Lung microvascular endothelial cell (primary cell): ENCODE measurements at regions not wholly inside any gene's neighbourhood (a gene's known extent, or its start where the extent isn't known, plus 50 kb on each side); places are given as distances from the start of the nearest gene placed in this dataset.
"Not testable (repeated sequence)": the region's sequence is repeated elsewhere in the genome, so short reads cannot be mapped to it uniquely, and the experiment has no call there.

Experiments
- DNase-seq, 2 donors: peaks; one replicate each; pipeline versions ENCODE4 v3.0.0 to v3.0.0-alpha.2; 2010; ENCODE audit warnings: low read depth in 2 of 2

DNA sequence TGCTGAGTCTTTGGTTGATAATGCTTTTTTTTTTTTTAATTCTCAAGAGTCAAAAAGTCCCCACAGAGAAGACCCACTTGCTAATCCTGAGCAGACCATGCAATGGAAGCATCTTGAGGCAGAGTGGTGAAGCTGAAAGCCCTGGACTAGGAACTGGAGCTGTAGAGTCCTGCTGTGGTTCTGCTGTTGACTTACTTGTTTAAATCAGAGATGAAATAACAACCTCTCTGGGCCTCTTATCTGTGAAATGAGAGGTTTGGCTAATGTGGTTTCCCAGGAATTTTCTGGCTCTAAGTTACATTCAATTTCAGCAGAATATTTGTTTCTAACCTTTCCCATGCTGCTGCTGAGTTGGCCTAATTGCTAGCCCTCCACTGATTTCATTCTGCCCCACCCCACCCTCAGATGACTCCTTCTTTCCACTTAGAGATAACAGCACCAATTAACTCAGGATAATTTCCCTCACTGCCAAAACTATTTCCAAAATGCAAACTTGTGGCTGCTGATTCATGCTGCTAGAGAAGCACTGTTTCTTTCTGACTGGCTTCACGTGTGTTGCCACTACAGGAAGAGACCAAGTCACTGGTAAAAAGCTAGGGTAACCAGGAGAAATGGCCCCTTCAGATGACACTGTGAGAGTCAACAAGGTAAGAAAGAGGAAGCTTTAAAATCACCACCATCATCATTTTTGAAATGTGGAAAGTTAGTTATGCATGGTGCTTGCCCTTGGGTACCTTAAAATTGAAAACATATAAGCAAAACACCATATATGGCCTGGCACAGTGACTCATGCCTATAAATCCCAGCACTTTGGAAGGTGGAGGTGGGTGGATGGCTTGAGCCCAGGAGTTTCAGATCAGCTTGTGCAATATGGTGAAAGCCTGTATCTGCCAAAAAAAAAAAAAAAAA lies 326.4 kb downstream of the DCHS2 start:
- no peak for DNase-seq

DNA sequence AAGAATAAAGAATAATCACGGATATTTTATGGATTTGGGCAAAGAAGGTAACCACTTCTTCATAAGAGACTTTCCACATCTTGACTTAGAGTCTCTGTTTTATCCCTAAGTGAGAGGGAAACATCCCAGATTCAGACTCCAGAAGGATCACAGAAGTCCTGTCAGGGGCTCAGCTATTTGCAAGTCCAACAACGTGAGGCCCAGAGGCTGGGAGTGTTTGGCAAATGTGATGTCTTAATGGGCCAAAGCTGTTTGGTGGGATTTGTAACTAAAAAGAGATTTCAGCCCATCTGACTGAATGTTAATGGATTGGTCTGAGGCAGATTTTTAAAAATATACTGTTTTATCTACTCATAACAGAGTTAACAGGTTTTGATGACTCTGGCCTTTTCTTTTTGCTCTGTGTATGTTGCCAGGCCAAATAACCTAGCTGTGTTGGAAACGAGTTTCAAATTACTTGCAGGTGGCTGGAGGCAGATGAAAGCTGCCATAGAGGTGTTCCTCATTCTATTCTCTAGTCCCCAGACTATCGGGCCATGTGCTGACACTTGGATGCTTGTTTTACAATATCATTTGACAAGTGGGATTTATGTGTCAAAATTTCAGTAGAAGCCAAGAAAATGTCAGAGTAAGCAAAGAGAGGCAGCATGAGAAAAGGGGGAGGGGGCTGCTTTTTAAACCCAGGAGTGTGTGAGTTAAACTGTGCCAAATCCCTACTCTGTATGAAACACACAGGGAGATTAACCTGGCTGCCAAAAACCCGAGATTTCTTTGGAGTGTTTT lies 330.9 kb downstream of the DCHS2 start:
- no peak for DNase-seq

DNA sequence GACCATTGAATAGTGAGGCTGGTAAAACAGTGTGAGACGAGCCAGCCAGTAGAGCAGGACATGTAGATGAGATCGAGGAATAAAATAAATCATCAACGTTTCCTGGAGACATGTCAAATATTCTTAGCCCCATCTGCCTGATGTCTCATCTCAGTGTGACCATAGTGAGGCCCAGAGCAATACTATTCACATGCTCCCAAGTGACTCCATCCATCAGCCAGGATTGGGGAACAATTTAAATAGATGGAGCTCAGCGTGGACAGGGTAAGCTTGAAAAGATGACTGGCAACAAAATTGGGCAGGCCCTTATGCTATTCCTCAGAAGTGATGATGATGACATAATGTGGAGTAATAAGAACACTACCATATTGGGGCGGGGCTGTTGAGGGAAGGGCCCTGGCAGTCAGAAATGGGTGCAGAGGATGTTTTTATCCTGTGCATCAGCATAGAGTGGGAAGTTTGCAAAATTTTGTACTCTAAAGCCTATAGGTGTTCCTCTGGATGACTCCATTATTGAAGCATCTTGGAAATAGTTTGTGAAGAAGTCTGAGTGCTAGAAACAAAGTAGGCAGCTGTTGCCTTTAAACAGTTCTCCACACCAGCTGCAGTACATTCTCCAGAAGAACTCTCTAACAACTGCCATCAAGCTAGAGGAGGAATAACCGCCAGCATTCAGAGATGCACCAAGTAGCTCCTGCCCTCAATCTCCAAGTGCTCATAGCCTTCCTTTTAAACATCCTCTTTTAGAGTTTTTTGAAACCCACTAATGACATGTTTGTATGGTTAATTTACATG lies 333.0 kb downstream of the DCHS2 start:
- no peak for DNase-seq

DNA sequence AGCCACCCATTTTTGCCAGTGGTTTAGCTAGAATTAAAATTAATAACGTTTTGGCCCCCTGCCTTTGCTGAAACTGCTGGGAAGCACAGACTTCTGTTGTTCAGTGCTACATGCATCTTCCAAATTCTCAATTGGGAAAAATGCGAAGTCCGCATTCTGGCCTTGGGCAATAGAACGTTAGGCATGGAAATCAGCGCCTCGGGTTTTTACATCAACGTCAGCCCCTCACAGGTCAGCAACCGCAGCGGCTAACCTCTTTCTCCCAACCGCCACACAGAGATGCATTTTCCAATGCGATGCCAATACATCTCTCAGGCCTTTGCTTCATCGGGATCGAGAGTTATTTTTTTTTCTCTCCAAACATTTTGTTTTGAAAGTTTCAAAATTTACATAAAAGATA lies 339.1 kb downstream of the DCHS2 start:
- DNase-seq = no peak

DNA sequence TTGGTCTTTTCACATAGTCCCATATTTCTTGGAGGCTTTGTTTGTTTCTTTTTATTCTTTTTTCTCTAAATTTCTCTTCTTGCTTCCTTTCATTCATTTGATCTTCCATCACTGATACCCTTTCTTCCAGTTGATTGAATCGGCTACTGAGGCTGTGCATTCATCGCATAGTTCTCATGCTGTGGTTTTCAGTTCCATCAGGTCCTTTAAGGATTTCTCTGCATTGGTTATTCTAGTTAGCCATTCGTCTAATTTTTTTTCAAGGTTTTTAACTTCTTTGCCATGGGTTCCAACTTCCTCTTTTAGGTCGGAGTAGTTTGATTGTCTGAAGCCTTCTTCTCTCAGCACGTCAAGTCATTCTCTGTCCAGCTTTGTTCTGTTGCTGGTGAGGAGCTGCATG lies 342.4 kb downstream of the DCHS2 start:
- DNase-seq = not testable (repeated sequence)

DNA sequence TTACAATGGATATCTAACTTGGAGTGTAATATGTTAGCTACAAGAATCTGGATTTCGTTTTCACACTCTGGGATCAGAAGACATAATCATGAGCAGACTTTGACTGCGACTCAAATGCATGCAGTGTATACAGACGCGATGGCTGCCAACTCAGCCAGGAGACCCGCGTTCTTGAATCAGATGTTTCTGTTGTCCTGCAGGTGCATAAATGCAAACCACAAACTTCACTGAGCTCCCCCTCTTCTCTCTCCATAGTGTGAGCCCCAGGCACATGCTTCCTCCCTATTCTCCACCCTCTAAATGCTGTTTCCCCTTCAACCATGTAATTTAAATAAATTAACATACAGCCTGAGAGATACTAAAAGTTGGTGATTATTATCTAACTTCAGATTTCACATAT lies 347.9 kb downstream of the DCHS2 start:
- DNase-seq = no peak

DNA sequence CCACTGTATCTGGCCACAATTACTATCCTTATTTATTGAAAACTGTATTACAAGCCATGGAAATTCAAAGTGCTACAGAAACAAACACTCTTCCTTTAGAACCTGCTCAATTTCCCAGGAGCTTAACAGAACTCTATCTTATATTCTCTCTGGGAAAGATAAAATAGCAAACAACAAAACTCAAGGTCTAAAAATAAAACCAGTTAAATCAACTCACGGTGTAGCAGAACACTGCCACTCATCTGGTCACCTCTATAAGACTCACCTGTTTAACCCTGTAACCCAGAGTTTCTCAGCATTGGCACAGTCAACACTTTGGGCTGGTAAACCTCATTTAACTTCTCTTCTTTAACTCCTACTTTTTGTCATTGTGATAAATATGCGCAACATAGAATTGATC lies 348.9 kb downstream of the DCHS2 start:
- DNase-seq = no peak

DNA sequence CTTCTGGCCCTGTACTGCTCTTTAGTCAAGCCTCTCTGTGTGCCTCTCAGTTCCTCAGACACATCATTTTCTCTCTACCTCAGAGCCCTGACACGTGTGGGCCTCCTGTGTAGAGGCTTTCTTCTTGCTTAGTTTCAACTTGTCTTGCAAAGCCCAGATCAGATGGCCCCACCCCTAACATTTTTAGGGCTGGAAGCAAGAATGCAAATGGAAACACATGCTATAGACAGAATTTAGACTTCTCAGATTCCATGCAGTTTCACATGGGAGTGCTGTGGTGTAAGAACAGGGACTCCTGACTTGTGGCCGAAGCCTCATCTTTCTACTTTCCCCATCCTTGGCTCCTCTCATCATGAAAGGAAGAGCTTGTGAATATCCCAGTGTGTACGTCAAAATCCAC lies 350.7 kb downstream of the DCHS2 start:
- DNase-seq = no peak

DNA sequence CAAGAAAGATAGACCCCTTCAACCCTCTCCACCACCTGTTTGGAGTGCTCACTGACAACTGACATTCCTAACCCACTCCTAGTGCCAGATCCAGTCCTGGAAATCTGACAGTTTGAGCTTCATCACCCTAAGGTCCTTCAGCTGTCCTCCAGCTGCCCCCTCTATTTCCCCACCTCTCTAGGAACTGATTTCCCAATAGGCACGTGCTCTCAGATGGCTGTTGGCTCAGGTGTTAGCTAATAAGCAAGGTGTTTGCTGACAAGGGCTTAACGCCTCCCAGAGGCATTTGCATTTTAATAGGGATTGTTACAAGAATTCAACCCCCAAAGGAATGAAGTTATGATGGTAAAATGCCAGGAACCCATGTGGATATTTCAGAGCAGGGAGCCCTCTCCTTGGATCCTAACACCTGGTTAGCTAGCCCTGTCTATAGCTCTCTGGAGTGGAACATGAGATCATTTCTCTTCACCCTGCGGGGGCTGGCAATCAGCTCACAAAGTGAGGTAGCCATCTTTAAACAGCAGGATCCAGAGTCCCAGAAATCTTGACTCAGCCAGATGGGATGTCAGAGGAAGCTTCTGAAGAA lies 348.5 kb upstream of the SFRP2 start:
- no peak for DNase-seq

DNA sequence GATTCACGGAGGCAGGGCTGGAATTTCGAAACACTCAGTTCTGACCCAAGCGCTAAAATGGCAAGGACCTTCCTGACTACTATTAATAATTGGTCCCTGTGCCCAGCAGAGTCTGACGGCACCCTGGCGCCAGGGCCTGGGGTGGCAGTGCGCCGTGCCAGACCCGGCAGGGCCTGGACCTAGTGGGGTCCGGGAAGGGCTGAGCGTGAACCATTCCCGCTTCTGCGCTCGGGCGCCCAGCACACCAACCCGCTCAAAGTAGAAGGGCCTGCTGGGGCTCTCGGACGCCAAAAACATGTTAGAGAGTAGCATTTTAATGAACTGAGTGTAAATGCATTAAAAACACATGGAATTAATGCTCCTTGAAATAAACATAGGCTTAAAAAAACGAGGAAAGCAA lies 346.7 kb upstream of the SFRP2 start:
- DNase-seq = no peak

DNA sequence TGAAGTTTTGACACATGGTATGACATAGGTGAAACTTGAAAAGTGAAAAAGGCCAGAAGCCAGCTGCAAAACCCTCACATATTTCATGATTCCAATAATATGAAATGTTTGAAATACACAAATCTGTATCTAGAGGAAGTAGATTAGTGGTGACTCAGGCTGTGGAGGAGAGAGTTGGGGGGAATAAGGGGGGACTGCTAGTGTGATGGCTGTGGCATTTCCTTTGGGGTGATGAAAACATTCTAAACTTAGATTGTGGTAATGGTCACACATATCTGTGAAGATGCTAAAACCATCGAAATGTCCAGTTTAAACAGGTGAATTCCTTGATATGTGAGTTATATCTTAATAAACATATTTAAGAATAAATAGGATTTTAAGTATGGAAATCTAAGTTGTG lies 343.5 kb upstream of the SFRP2 start:
- DNase-seq = no peak

DNA sequence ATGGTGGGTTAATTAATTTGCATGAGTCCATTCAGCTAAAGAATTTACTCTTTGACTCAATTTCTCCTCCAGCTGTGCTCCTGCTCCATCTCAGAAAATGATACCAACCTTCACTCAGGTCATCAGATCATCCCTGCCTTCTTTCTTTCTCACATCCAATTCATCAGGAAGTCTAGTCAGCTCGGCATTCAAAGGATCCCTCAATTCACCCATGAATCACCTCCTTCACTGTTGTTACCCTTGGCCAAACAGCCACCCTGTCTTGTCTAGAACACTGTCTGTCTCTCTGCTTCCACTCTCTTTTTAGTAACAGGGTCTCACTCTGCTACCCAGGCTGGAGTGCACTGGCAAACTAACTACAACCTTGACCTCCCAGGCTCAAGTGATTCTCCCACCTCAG lies 337.4 kb upstream of the SFRP2 start:
- DNase-seq = no peak

DNA sequence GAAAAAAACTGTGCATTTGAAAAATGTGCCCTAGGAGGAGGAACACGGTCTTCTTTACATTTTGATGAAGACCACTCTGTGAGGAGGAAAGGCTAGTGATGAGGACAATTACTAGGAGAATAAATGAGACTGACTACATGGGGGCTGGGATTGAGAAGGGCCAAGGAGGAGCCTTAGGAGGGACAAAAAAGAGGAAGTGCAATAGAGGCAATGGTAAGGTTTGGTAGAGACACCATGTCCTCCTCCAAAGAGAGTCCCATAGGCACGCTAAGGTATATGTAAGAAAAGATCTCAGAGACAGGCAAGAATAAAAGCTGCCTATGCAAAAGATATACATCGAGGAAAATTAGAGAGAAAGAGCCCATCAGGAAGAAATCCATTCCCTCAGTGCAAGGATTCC lies 336.5 kb upstream of the SFRP2 start:
- no peak for DNase-seq

DNA sequence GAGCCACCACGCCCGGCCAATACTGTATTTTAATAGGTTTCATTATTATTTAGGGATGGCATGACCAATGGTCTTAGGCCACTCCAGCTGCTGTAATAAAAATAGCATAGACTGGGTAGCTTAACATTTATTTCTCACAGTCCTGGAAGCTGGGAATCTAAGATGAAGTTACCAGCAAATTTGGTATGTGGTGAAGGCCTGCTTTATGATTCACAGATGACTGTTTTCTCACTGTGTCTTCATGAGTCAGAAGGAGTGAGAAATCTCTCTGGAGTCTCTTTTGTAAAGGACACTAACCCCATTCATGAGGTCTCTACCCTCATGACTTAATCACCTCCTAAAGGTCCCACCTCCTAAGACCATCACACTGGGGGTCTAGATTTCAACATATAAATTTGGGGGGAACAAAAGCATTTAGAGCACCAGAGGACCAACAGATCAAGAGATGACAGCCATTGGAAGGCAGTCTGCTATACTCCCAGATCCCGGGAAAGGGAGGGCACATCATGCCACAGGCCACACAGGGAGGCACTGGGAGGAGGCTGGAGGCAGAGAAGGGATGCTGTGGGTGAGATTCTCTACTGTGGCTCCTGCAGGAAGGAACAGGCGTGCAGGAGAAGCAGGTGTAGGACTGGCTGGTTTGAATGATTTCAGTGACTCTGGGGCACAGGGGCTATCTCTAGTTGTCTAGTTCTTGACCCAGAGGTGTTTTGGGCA lies 335.8 kb upstream of the SFRP2 start:
- DNase-seq = peak in 1 of 2 donors; percentile 2

DNA sequence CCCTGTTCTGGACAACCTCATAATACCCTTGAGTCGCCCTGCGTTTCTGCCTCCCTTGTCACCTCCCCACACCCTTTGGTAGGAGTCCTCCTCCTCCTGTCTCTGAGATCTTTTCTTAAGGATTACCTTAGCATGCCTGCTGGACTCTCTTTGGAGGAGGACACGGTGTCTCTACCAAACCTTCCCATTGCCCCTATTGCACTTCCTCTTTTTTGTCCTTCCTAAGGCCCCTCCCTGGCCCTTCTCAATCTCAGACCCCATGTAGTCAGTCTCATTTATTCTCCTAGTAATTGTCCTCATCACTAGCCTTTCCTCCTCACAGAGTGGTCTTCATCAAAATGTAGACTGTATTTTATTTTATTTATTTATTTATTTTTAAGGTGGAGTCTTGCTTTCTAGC lies 335.0 kb upstream of the SFRP2 start:
- DNase-seq = no peak

DNA sequence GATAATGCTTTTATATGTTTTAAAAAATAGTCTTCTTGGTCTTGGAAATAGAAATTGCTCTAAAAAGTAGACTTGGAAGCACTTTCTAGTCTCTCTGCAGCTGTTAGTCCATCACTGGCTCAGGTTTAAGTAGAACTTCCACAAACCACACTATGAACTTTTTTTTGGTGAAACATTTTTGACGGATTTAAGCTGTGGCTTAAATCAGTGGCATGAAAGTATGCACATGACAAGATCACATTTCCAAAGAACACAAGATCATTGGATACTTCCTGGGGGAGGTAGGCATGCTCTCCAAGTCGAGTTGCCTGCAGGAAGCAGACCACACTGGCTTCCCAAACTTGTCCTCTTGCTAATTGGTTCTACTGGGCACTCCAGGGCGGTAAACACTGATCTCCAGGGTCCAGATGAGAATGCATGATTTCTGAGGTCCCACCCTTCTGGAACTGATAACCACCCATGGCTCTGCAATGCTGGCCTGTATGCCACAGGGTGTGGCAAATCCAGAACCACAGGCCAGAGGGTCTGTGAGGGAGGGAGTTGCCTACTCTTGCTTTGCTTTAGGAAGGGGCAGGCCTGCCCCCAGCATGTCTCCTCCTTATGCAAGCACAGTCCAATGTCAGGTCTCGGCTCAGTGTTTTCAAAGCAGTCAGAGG lies 331.9 kb upstream of the SFRP2 start:
- no peak for DNase-seq

DNA sequence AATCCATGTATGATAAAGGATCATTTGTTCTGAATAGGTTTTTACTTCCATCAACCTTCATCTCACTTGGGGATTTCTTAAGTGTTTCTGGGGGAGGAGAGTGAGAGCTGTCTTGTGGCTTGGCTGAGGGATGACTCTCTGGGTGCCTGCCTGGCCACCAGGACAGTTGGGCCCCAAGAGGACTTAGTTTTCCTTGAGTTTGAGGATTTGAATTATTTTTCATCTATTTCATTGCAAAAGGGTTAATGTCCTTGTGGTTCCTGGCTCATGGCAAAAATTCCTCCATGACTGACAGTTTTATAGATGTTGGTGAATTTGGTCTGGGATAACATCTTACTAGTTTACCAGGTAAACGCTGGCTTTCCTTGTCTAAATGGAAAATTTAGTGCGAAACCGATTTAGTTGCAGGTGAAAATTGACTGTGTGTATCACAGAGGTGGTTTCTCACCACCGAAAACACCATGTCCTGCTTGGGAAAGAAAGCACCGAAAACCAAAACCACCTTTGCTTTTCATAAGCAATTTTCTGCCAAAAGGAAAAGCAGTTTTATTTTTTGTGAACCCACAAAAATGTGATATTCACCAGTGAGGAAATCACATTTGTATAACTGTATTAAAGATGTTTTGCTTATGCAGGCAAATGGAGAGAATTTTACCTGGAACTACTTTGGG lies 331.3 kb upstream of the SFRP2 start:
- DNase-seq = no peak

DNA sequence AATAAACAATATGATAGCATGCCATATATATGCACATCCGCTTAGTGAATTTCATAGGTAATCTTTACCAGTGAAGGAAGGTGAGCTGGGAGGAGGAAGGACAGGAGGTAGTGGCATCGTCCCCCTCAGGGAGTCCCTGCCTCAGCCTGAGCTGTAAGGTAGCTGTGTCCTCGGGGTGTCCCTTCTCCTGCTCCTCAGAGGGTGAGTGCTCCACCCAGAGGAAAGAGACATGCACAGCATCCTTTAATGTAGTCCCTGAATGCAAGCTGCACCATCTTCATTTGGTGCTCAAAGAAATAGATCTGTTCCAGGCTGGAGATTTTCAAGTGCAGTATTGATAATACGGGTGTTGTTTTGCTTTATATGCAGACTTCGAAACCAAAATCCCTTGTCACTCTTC lies 330.4 kb upstream of the SFRP2 start:
- DNase-seq = no peak

DNA sequence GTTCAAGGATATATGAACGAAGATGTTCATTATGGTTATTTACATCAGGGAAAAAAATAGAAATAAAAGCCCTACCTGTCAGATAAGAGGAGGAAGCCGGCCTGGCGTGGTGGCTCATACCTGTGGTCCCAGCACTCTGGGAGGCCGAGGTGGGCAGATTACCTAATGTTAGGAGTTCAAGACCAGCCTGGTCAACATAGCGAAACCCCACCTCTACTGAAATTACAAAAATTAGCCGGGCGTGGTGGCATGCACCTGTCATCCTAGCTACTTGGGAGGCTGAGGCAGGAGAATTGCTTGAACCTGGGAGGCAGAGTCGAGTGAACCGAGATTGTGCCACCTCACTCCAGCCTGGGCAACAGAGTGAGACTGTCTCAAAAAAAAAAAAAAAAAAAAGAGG lies 328.8 kb upstream of the SFRP2 start:
- DNase-seq = not testable (repeated sequence)

DNA sequence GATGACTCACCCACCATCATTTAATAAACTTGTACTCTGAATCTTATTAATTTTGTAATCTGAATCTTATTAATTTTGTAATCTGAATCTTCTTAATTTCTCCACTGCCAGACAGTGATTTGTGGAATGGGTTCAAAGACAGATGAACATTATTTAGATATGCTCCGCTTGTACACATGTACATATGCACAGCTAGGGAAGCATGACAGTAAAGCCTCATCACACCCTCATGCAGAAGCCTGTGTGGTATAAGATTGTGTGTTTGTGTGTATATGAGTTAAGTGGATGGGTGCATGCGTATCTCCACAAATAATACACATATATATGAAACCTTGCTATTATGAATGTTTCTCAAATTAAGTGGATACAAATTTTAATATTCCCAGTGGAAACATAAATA lies 318.5 kb upstream of the SFRP2 start:
- no peak for DNase-seq
